PC-9 (cell line): ENCODE measurements at regions not wholly inside any gene's neighbourhood (a gene's known extent, or its start where the extent isn't known, plus 50 kb on each side); places are given as distances from the start of the nearest gene placed in this dataset.

Source experiments
- BruUV-seq: library from RNA; stranded (reverse); fragments of 400-500 nt; replicated peaks from 2 replicates; lab custom pipeline; 2021; lab: Mats Ljungman, UMichigan
- CTCF ChIA-PET: fragments of 300-600 bp; sonication (Branson Sonifier 250); formaldehyde crosslinking; loops from one replicate; lab custom pipeline; 2022; ENCODE audit warnings: antibody characterized with exemption; lab: Charles Lee
- POLR2A ChIA-PET: fragments of 300-600 bp; sonication (Branson Sonifier 250); formaldehyde crosslinking; loops from one replicate; lab custom pipeline; 2022; ENCODE audit warnings: antibody characterized with exemption; ENCODE audit not compliant: unreplicated experiment; lab: Charles Lee
- DNase-seq, 2 experiments: peaks; one replicate each; pipeline versions ENCODE4 v3.0.0 to v3.0.0-alpha.2; 2015 to 2022; ENCODE audit warnings: mixed read lengths in 1 of 2
- H2AFZ ChIP-seq: fragments of 200-600 bp; sonication (generic); 2 replicates; pipeline ENCODE4 v1.8.1; 2017; ENCODE audit warnings: antibody characterized with exemption
- H3F3A ChIP-seq: fragments of 200-600 bp; sonication (generic); 2 replicates; pipeline ENCODE4 v1.8.1; 2017; ENCODE audit warnings: antibody characterized with exemption, mild to moderate bottlenecking, low read depth; ENCODE audit not compliant: insufficient read depth
- H3K27ac ChIP-seq: fragments of 200-600 bp; sonication (generic); 2 replicates; pipeline ENCODE4 v1.6.1; 2016; ENCODE audit warnings: mixed run types
- H3K27me3 ChIP-seq: fragments of 200-600 bp; sonication (generic); 2 replicates; pipeline ENCODE4 v1.6.1; 2016; ENCODE audit warnings: low read depth, mixed run types; ENCODE audit not compliant: insufficient read depth
- H3K36me3 ChIP-seq: fragments of 200-600 bp; sonication (generic); 2 replicates; pipeline ENCODE4 v1.6.1; 2016; ENCODE audit warnings: low read depth, mixed run types
- H3K4me1 ChIP-seq: fragments of 200-600 bp; sonication (generic); replicated peaks from 2 replicates; pipeline ENCODE4 v1.6.1; 2016; ENCODE audit warnings: mixed run types; ENCODE audit not compliant: insufficient read depth
- H3K4me2 ChIP-seq: fragments of 200-600 bp; sonication (generic); 2 replicates; pipeline ENCODE4 v1.6.1; 2017; ENCODE audit warnings: mixed run types
- H3K4me3 ChIP-seq: fragments of 200-600 bp; sonication (generic); 2 replicates; pipeline ENCODE4 v1.6.1; 2016; ENCODE audit warnings: mixed run types
- H3K79me2 ChIP-seq: fragments of 200-600 bp; sonication (generic); 2 replicates; pipeline ENCODE4 v1.6.1; 2017; ENCODE audit warnings: low read depth, mixed run types
- H3K9me2 ChIP-seq: fragments of 200-600 bp; sonication (generic); 2 replicates; pipeline ENCODE4 v1.8.1; 2017; ENCODE audit warnings: mild to moderate bottlenecking; ENCODE audit not compliant: insufficient read depth
- H3K9me3 ChIP-seq: fragments of 200-600 bp; sonication (generic); 2 replicates; pipeline ENCODE4 v1.8.1; 2016; ENCODE audit warnings: low read depth; ENCODE audit not compliant: insufficient read depth
- H4K20me1 ChIP-seq: fragments of 200-600 bp; sonication (generic); 2 replicates; pipeline ENCODE4 v1.8.1; 2017; ENCODE audit not compliant: insufficient read depth
- EZH2 ChIP-seq: fragments of 200-600 bp; sonication (generic); IDR thresholded peaks from 2 replicates; pipeline ENCODE4 v1.8.0; 2017; ENCODE audit warnings: antibody characterized with exemption, low read depth
- intact Hi-C: fragments of 100-400 bp; cut with micrococcal nuclease; formaldehyde crosslinking; loops from one replicate; pipeline ENCODE4 v1.10.0; 2022; ENCODE audit not compliant: unreplicated experiment
- TF ChIP-seq, protein P1 (sequence below): fragments of 200-600 bp; sonication (generic); conservative IDR thresholded peaks from 2 replicates; pipeline ENCODE4 v1.6.1; 2017; ENCODE audit warnings: mixed run types, antibody characterized with exemption, mild to moderate bottlenecking, moderate library complexity

DNA sequence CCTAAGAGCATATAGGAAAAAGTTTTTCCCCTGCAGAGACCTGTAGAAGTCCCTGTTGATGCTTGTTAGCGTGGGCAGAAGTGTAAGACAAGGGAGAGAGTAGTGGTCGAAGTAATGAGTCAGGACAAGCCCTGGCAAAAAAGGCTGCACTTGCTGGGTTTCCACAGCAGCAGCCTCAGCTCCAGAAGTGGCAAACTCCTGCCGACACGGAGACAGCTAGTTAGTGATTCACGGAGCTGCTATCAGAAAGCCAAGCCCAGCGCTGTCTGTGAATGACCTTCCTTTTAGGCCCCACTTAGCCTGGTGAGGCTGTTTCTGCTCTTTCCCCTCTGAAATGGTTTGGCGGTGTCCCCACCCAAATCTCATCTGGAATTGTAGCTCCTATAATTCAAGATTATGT, 109.1 kb downstream of the FAM50B start:
- H3K9me3 ChIP-seq: no peaks in the 10 kb centered on the region
- H2AFZ ChIP-seq: no peak overlapping the region
- H3K4me1 ChIP-seq: no peaks in the 10 kb centered on the region
- no TSS peak for BruUV-seq
- H3K4me2 ChIP-seq: no peak overlapping the region
- intact Hi-C loops: no loop called here
- H3K27ac ChIP-seq: no peak overlapping the region
- H3K79me2 ChIP-seq: no peaks in the 10 kb centered on the region
- TF ChIP-seq EZH2: no peak
- TF ChIP-seq, protein P1, sequence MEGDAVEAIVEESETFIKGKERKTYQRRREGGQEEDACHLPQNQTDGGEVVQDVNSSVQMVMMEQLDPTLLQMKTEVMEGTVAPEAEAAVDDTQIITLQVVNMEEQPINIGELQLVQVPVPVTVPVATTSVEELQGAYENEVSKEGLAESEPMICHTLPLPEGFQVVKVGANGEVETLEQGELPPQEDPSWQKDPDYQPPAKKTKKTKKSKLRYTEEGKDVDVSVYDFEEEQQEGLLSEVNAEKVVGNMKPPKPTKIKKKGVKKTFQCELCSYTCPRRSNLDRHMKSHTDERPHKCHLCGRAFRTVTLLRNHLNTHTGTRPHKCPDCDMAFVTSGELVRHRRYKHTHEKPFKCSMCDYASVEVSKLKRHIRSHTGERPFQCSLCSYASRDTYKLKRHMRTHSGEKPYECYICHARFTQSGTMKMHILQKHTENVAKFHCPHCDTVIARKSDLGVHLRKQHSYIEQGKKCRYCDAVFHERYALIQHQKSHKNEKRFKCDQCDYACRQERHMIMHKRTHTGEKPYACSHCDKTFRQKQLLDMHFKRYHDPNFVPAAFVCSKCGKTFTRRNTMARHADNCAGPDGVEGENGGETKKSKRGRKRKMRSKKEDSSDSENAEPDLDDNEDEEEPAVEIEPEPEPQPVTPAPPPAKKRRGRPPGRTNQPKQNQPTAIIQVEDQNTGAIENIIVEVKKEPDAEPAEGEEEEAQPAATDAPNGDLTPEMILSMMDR: no peak
- ChIA-PET POLR2A (interaction anchor here (0.6 kb wide), 1 partner anchor 69 kb away, joined by 4 read pairs; no protein-coding TSS in a partner anchor), CTCF (no interaction called here)
- no peak for DNase-seq
- H3K27me3 ChIP-seq: no peaks in the 10 kb centered on the region
- H3K9me2 ChIP-seq: no peaks in the 10 kb centered on the region
- H4K20me1 ChIP-seq: no peaks in the 10 kb centered on the region
- no peaks in the 10 kb centered on the region for H3F3A ChIP-seq
- H3K36me3 ChIP-seq: no peaks in the 10 kb centered on the region
- H3K4me3 ChIP-seq: no peak overlapping the region

DNA sequence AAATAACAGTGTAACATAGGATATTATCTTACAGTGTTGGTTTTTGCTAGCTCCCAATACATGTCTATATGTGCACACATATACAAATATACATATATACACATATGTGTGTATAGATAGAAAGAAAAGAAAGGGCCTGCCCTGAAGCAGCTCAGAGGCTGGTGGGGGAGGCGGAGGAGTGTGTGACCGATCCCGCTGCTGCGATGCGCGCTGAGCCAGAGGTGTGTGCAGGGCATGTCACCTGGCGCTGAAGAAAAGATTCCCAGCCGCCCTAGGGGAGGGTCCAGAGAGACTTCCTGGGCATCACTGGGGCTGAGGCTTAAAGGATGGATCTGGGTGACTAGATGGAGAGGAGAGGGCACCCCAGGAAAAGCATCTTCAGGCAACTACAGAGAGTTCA, 110.2 kb downstream of the FAM50B start:
- Histone ChIP-seq H3K36me3 (no peaks in the 10 kb centered on the region), H2AFZ (no peak overlapping the region), H3K9me2 (no peaks in the 10 kb centered on the region), H3F3A (no peaks in the 10 kb centered on the region), H3K27me3 (no peaks in the 10 kb centered on the region), H4K20me1 (no peaks in the 10 kb centered on the region), H3K9me3 (no peaks in the 10 kb centered on the region), H3K27ac (no peak overlapping the region), H3K79me2 (no peaks in the 10 kb centered on the region), H3K4me2 (no peak overlapping the region), H3K4me3 (no peak overlapping the region), H3K4me1 (no peaks in the 10 kb centered on the region)
- CTCF ChIA-PET: no interaction called here
- BruUV-seq: no TSS peak
- POLR2A ChIA-PET: interaction anchor here (0.6 kb wide), 1 partner anchor 1195 kb away, joined by 5 read pairs; the partner anchor contains the start of gene WRNIP1
- no peak for DNase-seq
- TF ChIP-seq, protein P1: no peak
- TF ChIP-seq EZH2: no peak
- intact Hi-C loops: no loop called here

DNA sequence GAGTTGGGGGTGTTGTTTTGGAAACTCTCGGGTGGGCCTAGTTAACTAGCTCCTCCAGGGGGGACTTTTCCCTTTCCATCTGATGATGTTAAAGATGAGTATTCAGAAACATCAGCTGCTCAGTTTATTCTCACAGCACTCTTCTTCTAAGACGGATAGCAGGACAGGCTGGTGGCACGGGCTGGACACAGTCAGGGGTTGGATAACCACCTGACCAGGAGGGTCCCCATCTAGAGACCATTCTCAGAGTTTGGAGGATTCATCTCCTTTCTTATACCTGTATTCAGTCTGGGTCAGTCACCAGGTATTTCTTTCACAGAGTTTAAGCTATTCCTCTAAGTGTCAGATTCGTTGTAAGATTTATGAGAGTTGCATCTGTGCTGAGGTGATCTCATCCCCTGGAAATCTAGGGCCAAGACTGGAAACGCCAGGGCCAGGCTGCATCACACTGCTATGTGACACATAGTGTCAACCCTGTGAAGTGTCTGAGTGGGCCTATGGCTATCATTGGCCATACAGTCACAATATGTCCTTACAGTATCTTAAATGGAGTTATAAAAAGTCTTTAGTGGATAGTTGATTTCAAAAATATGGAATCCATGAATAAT, 111.7 kb downstream of the FAM50B start:
- Histone ChIP-seq H3K4me3 (no peak overlapping the region), H3K36me3 (no peaks in the 10 kb centered on the region), H3K4me2 (no peak overlapping the region), H2AFZ (no peak overlapping the region), H3K9me2 (no peaks in the 10 kb centered on the region), H3K27ac (no peak overlapping the region), H3K9me3 (no peaks in the 10 kb centered on the region), H3K79me2 (no peaks in the 10 kb centered on the region), H4K20me1 (no peaks in the 10 kb centered on the region), H3F3A (no peaks in the 10 kb centered on the region), H3K27me3 (no peaks in the 10 kb centered on the region), H3K4me1 (no peaks in the 10 kb centered on the region)
- DNase-seq: no peak
- intact Hi-C loops: no loop called here
- TF ChIP-seq, protein P1: no peak
- TF ChIP-seq EZH2: no peak
- ChIA-PET CTCF (no interaction called here), POLR2A (interaction anchor here (0.6 kb wide), 1 partner anchor 36 kb away, joined by 3 read pairs; no protein-coding TSS in a partner anchor)
- no TSS peak for BruUV-seq
